ENCODE measurements at regions not wholly inside any gene's neighbourhood (a gene's known extent, or its start where the extent isn't known, plus 50 kb on each side); places are given as distances from the start of the nearest gene placed in this dataset.
"Not testable (repeated sequence)": the region's sequence is repeated elsewhere in the genome, so short reads cannot be mapped to it uniquely, and the experiment has no call there.

DNA sequence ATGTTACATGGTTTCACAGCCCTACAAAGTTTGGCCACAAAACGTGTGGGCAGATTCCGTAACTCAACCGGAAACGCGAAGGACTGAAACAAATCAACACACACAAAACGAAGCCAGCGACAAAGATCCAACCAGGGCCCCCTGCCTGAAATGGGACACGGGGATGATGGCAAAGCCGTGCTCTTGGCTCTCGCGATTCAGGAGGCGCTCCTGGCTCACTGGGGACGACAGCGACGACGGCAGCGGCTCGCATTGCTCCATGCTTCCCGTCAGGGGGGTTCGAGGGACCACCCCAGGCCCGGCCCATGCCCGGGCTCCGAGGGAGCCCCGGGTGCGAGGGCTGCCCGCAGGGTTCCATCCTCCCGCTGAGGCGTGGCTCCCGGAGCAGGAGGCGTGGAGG lies 4786.8 kb upstream of the OR11H1 start:
- DNase-seq (ENCODE audit: low read depth): no peak
- no peaks in the 10 kb centered on the region for H3K36me3 ChIP-seq (ENCODE audit: control insufficient read depth, insufficient read depth, low read length)
- H3K27me3 ChIP-seq (ENCODE audit: control insufficient read depth, insufficient read depth, low read length): no peaks in the 10 kb centered on the region
- no peak overlapping the region for H3K4me3 ChIP-seq (ENCODE audit: low read depth, low read length)
- TF ChIP-seq, protein P1, sequence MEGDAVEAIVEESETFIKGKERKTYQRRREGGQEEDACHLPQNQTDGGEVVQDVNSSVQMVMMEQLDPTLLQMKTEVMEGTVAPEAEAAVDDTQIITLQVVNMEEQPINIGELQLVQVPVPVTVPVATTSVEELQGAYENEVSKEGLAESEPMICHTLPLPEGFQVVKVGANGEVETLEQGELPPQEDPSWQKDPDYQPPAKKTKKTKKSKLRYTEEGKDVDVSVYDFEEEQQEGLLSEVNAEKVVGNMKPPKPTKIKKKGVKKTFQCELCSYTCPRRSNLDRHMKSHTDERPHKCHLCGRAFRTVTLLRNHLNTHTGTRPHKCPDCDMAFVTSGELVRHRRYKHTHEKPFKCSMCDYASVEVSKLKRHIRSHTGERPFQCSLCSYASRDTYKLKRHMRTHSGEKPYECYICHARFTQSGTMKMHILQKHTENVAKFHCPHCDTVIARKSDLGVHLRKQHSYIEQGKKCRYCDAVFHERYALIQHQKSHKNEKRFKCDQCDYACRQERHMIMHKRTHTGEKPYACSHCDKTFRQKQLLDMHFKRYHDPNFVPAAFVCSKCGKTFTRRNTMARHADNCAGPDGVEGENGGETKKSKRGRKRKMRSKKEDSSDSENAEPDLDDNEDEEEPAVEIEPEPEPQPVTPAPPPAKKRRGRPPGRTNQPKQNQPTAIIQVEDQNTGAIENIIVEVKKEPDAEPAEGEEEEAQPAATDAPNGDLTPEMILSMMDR (IDR thresholded peaks at IDR 0.05; ENCODE audit: insufficient read depth, low read depth, low read length): no peak
- ChIA-PET POLR2A (no interaction called here), CTCF (no interaction called here)

DNA sequence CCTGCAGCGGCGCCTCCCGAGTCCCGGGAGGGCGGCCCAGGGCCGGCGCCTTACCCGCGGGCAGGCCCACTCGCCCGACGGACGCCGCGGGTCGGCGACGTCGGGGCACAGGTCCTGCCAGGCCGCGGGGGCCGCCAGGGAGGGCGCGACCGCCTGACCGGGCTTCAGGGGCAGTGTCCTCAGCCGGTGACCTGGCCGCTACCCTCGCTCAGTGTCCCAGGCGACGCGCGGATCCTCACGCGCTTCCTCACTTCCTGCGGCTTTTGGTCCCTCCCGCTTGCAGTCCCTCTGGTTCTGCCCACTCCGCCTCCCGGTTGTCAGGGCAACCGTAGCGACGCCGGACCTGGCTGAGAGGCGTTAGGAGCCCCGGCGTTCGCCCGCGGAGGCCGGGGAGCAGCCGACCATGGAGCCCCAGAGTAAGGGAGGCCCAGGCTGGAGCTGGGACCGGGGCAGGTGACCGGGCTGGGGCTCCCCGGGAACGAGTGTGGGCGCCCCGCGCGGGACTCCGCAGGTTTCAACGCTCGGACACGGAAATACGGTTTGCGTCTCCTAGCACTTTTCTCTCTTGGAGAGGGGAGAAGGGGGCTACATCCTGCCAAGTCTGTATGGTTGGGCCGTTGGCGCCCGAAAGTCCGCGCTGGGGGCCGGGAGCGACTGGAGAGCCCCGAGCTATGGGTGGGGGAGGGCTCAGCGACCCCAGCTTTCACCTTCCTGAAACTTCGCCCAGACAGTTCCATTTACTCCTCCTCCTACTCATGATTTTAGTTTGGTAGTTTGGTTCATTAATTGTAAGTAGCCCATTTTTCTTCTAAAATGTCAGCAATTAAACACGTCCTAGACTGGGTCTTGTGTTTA lies 4786.0 kb upstream of the OR11H1 start:
- H3K27me3 ChIP-seq (ENCODE audit: control insufficient read depth, insufficient read depth, low read length); POLR2A ChIA-PET; H3K4me3 ChIP-seq (ENCODE audit: low read depth, low read length); DNase-seq (ENCODE audit: low read depth); H3K36me3 ChIP-seq (ENCODE audit: control insufficient read depth, insufficient read depth, low read length); CTCF ChIA-PET: not testable (repeated sequence)

DNA sequence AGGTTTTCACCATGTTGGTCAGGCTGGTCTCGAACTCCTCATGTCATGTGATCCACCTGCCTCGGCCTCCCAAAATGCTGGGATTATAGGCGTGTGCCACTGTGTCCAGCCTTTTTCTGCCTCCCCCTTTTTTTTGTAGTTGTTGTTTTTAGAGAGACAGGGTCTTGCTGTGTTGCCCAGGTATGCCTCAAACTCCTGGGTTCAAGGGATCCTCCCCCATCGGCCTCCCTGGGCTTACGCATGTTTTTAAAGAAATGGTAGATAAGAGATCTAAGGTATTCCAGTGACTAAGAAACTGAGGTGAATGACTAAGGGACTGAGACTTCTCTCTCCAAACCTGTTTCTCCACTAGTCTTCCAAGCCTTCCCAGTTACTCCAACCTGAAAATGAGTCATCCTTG lies 4781.6 kb upstream of the OR11H1 start:
- H3K27me3 ChIP-seq (ENCODE audit: control insufficient read depth, insufficient read depth, low read length); POLR2A ChIA-PET; DNase-seq (ENCODE audit: low read depth); H3K36me3 ChIP-seq (ENCODE audit: control insufficient read depth, insufficient read depth, low read length); H3K4me3 ChIP-seq (ENCODE audit: low read depth, low read length); CTCF ChIA-PET: not testable (repeated sequence)

DNA sequence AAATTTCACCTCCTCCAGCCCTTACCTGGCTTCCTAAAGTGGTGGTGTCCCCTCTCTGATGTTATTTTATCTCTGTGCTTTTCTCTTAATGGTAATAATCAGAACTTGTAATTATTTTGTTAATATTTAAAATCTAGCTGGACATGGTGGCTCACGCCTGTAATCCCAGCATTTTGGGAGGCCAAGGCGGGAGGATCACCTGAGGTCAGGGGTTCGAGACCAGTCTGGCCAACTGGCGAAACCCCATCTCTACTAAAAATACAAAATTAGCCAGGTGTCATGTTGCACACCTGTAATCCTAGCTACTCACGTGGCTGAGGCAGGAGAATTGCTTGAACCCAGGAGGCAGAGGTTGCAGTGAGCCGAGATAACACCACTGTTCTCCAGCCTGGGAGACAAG lies 4780.8 kb upstream of the OR11H1 start:
- H3K4me3 ChIP-seq (ENCODE audit: low read depth, low read length); CTCF ChIA-PET; H3K36me3 ChIP-seq (ENCODE audit: control insufficient read depth, insufficient read depth, low read length); DNase-seq (ENCODE audit: low read depth); H3K27me3 ChIP-seq (ENCODE audit: control insufficient read depth, insufficient read depth, low read length); POLR2A ChIA-PET: not testable (repeated sequence)

DNA sequence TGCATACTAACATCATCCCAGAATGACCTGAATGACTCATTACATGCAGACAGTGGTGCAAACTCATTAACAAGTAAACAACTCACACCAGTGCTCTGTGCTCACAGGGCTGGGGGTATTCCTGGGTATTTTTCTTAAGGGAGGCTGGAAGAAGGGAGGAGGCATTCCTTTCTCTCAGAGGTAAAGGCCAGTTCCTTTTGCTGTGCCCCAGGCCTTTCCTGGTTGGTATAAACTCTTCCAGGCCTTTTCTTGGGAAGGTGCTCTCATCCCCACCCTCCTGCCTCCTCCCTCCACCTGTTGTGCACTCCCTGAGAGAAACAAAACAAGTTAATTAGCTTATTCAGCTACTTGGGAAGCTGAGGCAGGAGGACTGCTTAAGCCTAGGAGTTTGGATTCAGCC lies 4779.2 kb upstream of the OR11H1 start:
- POLR2A ChIA-PET; H3K4me3 ChIP-seq (ENCODE audit: low read depth, low read length); CTCF ChIA-PET; H3K36me3 ChIP-seq (ENCODE audit: control insufficient read depth, insufficient read depth, low read length); H3K27me3 ChIP-seq (ENCODE audit: control insufficient read depth, insufficient read depth, low read length); DNase-seq (ENCODE audit: low read depth): not testable (repeated sequence)

DNA sequence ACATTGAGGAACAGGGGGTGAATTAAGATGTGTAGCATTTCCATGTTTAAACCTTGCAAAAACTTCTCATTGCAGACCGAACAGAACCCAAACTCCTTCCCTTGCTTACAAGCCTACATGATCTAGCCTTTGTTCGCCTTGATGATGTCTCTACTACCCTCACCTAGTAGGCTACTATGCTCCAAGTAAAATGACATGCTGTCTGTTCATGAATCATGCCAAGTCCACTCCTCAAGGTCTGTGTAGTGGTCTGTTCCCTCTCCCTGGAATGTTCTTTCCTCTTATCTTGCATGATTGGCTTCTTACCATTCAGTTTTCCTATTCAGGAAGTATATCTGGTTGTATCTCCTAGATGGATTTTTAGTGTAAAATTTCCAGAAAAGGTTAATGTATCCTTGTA lies 4778.6 kb upstream of the OR11H1 start:
- DNase-seq (ENCODE audit: low read depth); H3K27me3 ChIP-seq (ENCODE audit: control insufficient read depth, insufficient read depth, low read length); H3K36me3 ChIP-seq (ENCODE audit: control insufficient read depth, insufficient read depth, low read length); CTCF ChIA-PET; H3K4me3 ChIP-seq (ENCODE audit: low read depth, low read length); POLR2A ChIA-PET: not testable (repeated sequence)

DNA sequence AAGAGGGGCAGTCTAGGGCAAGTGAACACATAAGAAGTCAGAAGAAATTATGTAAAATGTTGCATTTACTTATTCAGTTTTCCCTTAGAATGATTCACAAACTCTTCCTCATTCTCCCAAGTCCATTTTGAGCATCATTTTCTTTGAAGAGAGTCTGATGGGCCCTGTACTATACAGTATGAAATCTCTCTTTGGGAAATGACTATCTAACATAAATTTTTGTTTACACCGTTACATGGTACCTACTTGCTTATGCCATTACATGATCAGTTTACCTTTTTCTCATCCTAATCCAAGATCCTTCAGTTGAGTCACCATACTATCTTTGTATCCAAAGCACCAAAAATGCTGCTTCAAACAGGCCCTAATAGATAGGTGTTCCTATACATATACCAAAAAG lies 4774.4 kb upstream of the OR11H1 start:
- H3K4me3 ChIP-seq (ENCODE audit: low read depth, low read length); CTCF ChIA-PET; POLR2A ChIA-PET; H3K27me3 ChIP-seq (ENCODE audit: control insufficient read depth, insufficient read depth, low read length); H3K36me3 ChIP-seq (ENCODE audit: control insufficient read depth, insufficient read depth, low read length); DNase-seq (ENCODE audit: low read depth): not testable (repeated sequence)

DNA sequence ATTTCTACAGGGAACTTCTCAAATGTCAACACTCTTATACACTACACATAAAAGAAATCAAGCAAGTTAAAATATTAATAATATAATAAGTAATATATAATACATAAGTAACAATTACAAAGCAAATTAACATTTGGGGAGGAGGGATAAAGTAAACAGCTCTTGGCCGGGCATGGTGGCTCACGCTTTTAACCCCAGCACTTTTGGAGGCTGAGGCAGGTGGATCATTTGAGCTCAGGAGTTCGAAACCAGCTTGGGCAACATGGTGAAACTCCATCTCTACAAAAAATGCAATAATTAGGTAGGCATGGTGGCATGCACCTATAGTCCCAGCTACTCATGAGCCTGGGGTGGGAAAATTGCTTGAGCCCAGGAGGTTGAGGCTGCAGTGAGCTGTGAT lies 4772.6 kb upstream of the OR11H1 start:
- POLR2A ChIA-PET; CTCF ChIA-PET; DNase-seq (ENCODE audit: low read depth); H3K36me3 ChIP-seq (ENCODE audit: control insufficient read depth, insufficient read depth, low read length); H3K4me3 ChIP-seq (ENCODE audit: low read depth, low read length); H3K27me3 ChIP-seq (ENCODE audit: control insufficient read depth, insufficient read depth, low read length): not testable (repeated sequence)

DNA sequence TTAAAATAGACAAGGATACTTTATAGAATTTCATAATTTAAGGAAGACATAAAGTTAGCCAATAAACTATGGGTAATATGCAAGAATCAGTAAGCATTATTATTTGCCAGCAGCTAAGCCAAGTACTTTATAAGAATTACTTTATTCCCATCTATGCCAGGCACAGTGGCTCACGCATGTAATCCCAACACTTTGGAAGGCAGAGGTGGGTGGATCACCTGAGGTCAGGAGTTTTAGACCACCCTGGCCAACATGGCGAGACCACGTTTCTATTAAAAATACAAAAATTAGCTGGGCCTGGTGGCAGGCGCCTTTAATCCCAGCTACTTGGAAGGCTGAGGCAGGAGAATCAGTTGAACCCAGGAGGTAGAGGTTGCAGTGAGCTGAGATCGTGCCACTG lies 4767.6 kb upstream of the OR11H1 start:
- CTCF ChIA-PET; DNase-seq (ENCODE audit: low read depth); POLR2A ChIA-PET; H3K36me3 ChIP-seq (ENCODE audit: control insufficient read depth, insufficient read depth, low read length); H3K27me3 ChIP-seq (ENCODE audit: control insufficient read depth, insufficient read depth, low read length); H3K4me3 ChIP-seq (ENCODE audit: low read depth, low read length): not testable (repeated sequence)

DNA sequence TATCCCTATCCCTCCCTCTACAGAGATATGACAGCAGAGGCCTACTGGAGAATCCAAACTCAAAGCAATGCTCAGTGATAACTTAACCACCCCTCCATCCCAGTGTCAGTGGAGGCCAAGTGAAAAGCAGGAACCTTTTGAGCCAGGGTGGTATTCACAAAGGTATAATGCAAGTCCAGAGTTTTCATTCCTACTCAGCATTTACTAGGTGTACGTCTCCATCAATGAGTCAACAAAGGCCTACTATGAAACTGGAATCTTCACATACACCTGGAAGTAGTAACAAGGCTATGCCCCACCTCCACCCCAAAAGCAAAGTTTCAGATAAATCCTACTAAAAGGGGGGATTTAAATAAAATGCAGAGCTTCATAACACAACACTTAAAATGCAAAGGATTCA lies 4761.7 kb upstream of the OR11H1 start:
- H3K36me3 ChIP-seq (ENCODE audit: control insufficient read depth, insufficient read depth, low read length); H3K4me3 ChIP-seq (ENCODE audit: low read depth, low read length); H3K27me3 ChIP-seq (ENCODE audit: control insufficient read depth, insufficient read depth, low read length); CTCF ChIA-PET; DNase-seq (ENCODE audit: low read depth); POLR2A ChIA-PET: not testable (repeated sequence)

DNA sequence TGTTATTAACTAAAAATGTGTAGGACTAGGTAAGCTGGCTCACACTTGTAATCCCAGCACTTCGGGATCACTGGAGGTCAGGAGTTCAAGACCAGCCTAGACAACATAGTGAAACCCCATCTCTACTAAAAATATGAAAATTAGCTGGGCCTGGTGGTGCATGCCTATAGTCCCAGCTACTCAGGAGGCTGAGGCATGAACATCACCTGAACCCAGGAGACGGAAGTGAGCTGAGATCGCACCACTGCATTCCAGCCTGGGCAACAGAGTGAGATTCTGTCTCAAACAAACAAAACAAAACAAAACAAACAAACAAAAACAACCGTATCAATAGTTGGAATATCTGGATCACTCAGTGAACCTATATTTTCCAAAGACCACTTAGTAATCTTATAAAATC lies 4759.1 kb upstream of the OR11H1 start:
- CTCF ChIA-PET: not testable (repeated sequence)

DNA sequence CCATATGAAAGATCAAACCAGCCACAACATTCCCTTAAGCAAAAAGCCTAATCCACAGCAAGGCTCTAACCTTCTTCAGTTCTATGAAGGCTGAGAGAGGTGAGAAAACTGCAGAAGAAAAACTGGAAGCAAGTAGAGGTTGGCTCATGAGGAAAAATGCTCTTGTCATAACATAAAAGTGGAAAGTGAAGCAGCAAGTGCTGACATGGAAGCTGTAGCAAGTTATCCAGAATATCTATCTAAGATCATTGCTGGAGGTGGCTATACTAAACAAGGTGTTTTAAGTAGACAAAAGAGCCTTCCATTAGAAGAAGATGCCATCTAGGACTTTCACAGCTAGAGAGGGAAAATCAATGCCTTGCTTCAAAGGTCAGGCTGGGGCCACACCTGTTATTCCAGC lies 4756.2 kb upstream of the OR11H1 start:
- H3K27me3 ChIP-seq (ENCODE audit: control insufficient read depth, insufficient read depth, low read length); DNase-seq (ENCODE audit: low read depth); POLR2A ChIA-PET; H3K4me3 ChIP-seq (ENCODE audit: low read depth, low read length); H3K36me3 ChIP-seq (ENCODE audit: control insufficient read depth, insufficient read depth, low read length); CTCF ChIA-PET: not testable (repeated sequence)

More for the DNA sequence above, 4759.1 kb upstream of the OR11H1 start:
- H3K4me3 ChIP-seq (ENCODE audit: low read depth, low read length); H3K36me3 ChIP-seq (ENCODE audit: control insufficient read depth, insufficient read depth, low read length); DNase-seq (ENCODE audit: low read depth); POLR2A ChIA-PET; H3K27me3 ChIP-seq (ENCODE audit: control insufficient read depth, insufficient read depth, low read length): not testable (repeated sequence)

DNA sequence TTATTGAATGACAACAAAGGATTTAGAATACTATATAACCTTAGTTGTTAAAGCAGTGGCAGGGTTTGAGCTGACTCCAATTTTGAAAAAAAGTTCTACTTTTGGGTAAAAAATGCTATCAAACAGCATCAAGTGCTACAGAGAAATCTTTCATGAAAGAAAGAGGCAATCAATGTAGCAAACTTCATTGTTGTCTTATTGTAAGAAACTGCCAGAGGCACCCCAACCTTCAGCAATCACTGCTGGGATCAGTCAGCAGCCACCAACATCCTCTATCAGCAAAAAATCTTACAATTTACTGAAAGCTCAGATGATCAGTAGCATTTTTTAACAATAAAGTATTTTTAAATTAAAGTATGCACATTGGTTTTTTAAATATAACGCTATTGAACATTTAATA lies 4754.7 kb upstream of the OR11H1 start:
- H3K27me3 ChIP-seq (ENCODE audit: control insufficient read depth, insufficient read depth, low read length); POLR2A ChIA-PET; DNase-seq (ENCODE audit: low read depth); CTCF ChIA-PET; H3K36me3 ChIP-seq (ENCODE audit: control insufficient read depth, insufficient read depth, low read length); H3K4me3 ChIP-seq (ENCODE audit: low read depth, low read length): not testable (repeated sequence)

All from BJ (cell line).